H1 (cell line): ENCODE measurements at regions not wholly inside any gene's neighbourhood (a gene's known extent, or its start where the extent isn't known, plus 50 kb on each side); places are given as distances from the start of the nearest gene placed in this dataset.

Experiments used
- ASH2L ChIP-seq: fragments of 200-600, 300-600 bp; sonication (generic); IDR thresholded peaks from one replicate; pipeline ENCODE4 v1.7.1; 2017; ENCODE audit warnings: low read length
- BRCA1 ChIP-seq: IDR thresholded peaks from 2 replicates; pipeline ENCODE4 v1.6.1; 2012; ENCODE audit warnings: low read depth, low read length, improper control_type of control experiment
- FOSL1 ChIP-seq: IDR thresholded peaks from 2 replicates; pipeline ENCODE4 v1.6.1; 2011; ENCODE audit warnings: mild to moderate bottlenecking, low read depth, low read length, moderate library complexity; ENCODE audit not compliant: insufficient read depth
- JUND ChIP-seq: IDR thresholded peaks from 2 replicates; pipeline ENCODE4 v1.6.1; 2011; ENCODE audit warnings: mild to moderate bottlenecking, improper control_type of control experiment, low read length
- MAFK ChIP-seq: IDR thresholded peaks from 2 replicates; pipeline ENCODE4 v1.6.1; 2012; ENCODE audit warnings: low read depth, mild to moderate bottlenecking, improper control_type of control experiment, low read length
- RBBP5 ChIP-seq: IDR thresholded peaks from 2 replicates; pipeline ENCODE4 v1.7.1; 2012; ENCODE audit warnings: low read depth, mild to moderate bottlenecking, inconsistent platforms, low read length, moderate library complexity, borderline replicate concordance
- SRF ChIP-seq: IDR thresholded peaks from 2 replicates; pipeline ENCODE4 v1.6.1; 2011; ENCODE audit warnings: mild to moderate bottlenecking, low read depth, low read length, moderate library complexity
- SUZ12 ChIP-seq: fragments of 200-600 bp; sonication (generic); IDR thresholded peaks from 2 replicates; pipeline ENCODE4 v1.6.1; 2012; ENCODE audit warnings: mild to moderate bottlenecking, inconsistent platforms, low read length, moderate library complexity, mixed read lengths
- ZNF274 ChIP-seq: IDR thresholded peaks from 2 replicates; pipeline ENCODE4 v1.7.0; 2012; ENCODE audit warnings: low read length, borderline replicate concordance; ENCODE audit errors: extremely low read depth
- TF ChIP-seq, protein P1 (sequence below): IDR thresholded peaks from 2 replicates; pipeline ENCODE4 v1.6.1; 2011; ENCODE audit warnings: low read length, improper control_type of control experiment
- TF ChIP-seq, protein P2 (sequence below), 3 experiments: IDR thresholded peaks; 1 replicate in 2 of 3; 2 replicates in 1 of 3; pipeline versions ENCODE4 v1.5.1 to v1.6.1; 2011; ENCODE audit warnings: low read length in 3 of 3, mild to moderate bottlenecking in 3 of 3, inconsistent platforms in 2 of 3, low read depth in 1 of 3, moderate library complexity in 1 of 3; ENCODE audit not compliant: insufficient read depth in 1 of 3; ENCODE audit errors: control extremely low read depth in 1 of 3

DNA sequence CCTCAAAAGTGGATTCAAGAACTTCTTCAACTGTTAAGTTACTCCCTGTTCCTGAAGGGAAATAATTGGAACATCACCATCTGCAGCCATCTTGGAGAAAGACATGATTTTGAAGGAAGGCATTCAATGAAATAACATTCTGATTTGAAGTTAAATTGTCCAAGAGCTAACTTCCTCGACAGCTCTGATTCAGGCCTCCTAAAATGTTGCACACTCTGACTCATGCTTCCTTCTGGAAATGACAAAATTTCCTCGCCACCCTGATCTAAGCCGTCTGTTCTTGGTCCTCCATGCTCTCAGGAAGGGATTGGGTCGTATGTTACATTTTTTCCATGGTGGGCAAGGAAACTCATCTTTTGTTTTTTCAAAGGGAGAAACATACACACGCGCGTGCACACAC, 496.9 kb upstream of the DIPK2B start:
- no peak for TF ChIP-seq BRCA1
- TF ChIP-seq, protein P1, sequence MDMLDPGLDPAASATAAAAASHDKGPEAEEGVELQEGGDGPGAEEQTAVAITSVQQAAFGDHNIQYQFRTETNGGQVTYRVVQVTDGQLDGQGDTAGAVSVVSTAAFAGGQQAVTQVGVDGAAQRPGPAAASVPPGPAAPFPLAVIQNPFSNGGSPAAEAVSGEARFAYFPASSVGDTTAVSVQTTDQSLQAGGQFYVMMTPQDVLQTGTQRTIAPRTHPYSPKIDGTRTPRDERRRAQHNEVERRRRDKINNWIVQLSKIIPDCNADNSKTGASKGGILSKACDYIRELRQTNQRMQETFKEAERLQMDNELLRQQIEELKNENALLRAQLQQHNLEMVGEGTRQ: no peak
- TF ChIP-seq ASH2L: no peak
- no peak for TF ChIP-seq FOSL1
- TF ChIP-seq ZNF274: no peak
- TF ChIP-seq, protein P2, sequence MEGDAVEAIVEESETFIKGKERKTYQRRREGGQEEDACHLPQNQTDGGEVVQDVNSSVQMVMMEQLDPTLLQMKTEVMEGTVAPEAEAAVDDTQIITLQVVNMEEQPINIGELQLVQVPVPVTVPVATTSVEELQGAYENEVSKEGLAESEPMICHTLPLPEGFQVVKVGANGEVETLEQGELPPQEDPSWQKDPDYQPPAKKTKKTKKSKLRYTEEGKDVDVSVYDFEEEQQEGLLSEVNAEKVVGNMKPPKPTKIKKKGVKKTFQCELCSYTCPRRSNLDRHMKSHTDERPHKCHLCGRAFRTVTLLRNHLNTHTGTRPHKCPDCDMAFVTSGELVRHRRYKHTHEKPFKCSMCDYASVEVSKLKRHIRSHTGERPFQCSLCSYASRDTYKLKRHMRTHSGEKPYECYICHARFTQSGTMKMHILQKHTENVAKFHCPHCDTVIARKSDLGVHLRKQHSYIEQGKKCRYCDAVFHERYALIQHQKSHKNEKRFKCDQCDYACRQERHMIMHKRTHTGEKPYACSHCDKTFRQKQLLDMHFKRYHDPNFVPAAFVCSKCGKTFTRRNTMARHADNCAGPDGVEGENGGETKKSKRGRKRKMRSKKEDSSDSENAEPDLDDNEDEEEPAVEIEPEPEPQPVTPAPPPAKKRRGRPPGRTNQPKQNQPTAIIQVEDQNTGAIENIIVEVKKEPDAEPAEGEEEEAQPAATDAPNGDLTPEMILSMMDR (IDR thresholded peaks at IDR 0.05; ENCODE audit: control extremely low read depth in 1 of 3, insufficient read depth in 1 of 3, low read depth in 1 of 3, low read length in 3 of 3): no peak
- TF ChIP-seq MAFK: no peak
- TF ChIP-seq SUZ12: no peak
- TF ChIP-seq JUND: no peak
- no peak for TF ChIP-seq RBBP5
- TF ChIP-seq SRF: no peak
